Right lobe of liver (tissue), 4 donors: ENCODE measurements at regions not wholly inside any gene's neighbourhood (a gene's known extent, or its start where the extent isn't known, plus 50 kb on each side); places are given as distances from the start of the nearest gene placed in this dataset.

Source experiments
- POLR2A ChIP-seq: fragments of 450-650 bp; IDR thresholded peaks from one replicate; pipeline ENCODE4 v1.6.1; 2017; ENCODE audit warnings: antibody characterized with exemption, mild to moderate bottlenecking
- TF ChIP-seq, protein P1 (sequence below), 4 donors: fragments of 200-600 bp in 3 of 4; fragments of 450-650 bp in 1 of 4; IDR thresholded peaks; one replicate each; pipeline versions ENCODE4 v1.5.1 to v1.8.0; 2016 to 2022; ENCODE audit warnings: antibody characterized with exemption in 4 of 4, mild to moderate bottlenecking in 2 of 4
- donor health status: DM: no; HTN: no; CAD: no.
- donor health status: DM: no; HTN: no; CAD: no.
- donor health status: DM: no; HTN: yes; CAD: no.

- TF ChIP-seq POLR2A, result no peak
- TF ChIP-seq, protein P1, sequence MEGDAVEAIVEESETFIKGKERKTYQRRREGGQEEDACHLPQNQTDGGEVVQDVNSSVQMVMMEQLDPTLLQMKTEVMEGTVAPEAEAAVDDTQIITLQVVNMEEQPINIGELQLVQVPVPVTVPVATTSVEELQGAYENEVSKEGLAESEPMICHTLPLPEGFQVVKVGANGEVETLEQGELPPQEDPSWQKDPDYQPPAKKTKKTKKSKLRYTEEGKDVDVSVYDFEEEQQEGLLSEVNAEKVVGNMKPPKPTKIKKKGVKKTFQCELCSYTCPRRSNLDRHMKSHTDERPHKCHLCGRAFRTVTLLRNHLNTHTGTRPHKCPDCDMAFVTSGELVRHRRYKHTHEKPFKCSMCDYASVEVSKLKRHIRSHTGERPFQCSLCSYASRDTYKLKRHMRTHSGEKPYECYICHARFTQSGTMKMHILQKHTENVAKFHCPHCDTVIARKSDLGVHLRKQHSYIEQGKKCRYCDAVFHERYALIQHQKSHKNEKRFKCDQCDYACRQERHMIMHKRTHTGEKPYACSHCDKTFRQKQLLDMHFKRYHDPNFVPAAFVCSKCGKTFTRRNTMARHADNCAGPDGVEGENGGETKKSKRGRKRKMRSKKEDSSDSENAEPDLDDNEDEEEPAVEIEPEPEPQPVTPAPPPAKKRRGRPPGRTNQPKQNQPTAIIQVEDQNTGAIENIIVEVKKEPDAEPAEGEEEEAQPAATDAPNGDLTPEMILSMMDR (IDR thresholded peaks at IDR 0.05), result no peak
Observed at GRCh38 chr5:114988096-114988495, 181.6 kb downstream of the TRIM36 start.
